D721Med (cell line): ENCODE measurements at regions not wholly inside any gene's neighbourhood (a gene's known extent, or its start where the extent isn't known, plus 50 kb on each side); places are given as distances from the start of the nearest gene placed in this dataset.

Source experiments
- DNase-seq: peaks from one replicate; pipeline ENCODE4 v3.0.0; 2011; ENCODE audit warnings: low spot score; ENCODE audit not compliant: insufficient read length
- FAIRE-seq: peaks from 2 replicates; lab custom pipeline; 2011; peaks lifted over from hg19 to GRCh38; lab: Jason Lieb, UNC
- CTCF ChIP-seq: IDR thresholded peaks from 2 replicates; pipeline ENCODE4 v1.5.1; 2012; ENCODE audit warnings: mild to moderate bottlenecking, control low read depth; ENCODE audit not compliant: insufficient read depth; ENCODE audit errors: missing control alignments

GRCh38 chr14:37697489-37698121 is 102.2 kb downstream of the TTC6 start:
- no peak for DNase-seq
- TF ChIP-seq CTCF: no peak

GRCh38 chr14:37698840-37699777 is 103.7 kb downstream of the TTC6 start:
- no peak for DNase-seq
- no peak for TF ChIP-seq CTCF

More at GRCh38 chr14:37697489-37698121, 102.2 kb downstream of the TTC6 start:
- no peak for FAIRE-seq

GRCh38 chr14:37707716-37708115 is 112.3 kb downstream of the TTC6 start:
- no peak for TF ChIP-seq CTCF
- no peak for DNase-seq
- FAIRE-seq: no peak

More at GRCh38 chr14:37698840-37699777, 103.7 kb downstream of the TTC6 start:
- no peak for FAIRE-seq

GRCh38 chr14:37708481-37708880 is 113.1 kb downstream of the TTC6 start:
- no peak for TF ChIP-seq CTCF
- DNase-seq (no peak), FAIRE-seq (no peak)

- FAIRE-seq: no peak
- TF ChIP-seq CTCF: peak; percentile 58
- no peak for DNase-seq
These were observed 114.2 kb downstream of the TTC6 start for GRCh38 chr14:37709419-37710195.

GRCh38 chr14:37711356-37711830 is 116.0 kb downstream of the TTC6 start:
- FAIRE-seq: no peak
- TF ChIP-seq CTCF: no peak
- DNase-seq: no peak
